ENCODE measurements at regions not wholly inside any gene's neighbourhood (a gene's known extent, or its start where the extent isn't known, plus 50 kb on each side); places are given as distances from the start of the nearest gene placed in this dataset.
"Not testable (repeated sequence)": the region's sequence is repeated elsewhere in the genome, so short reads cannot be mapped to it uniquely, and the experiment has no call there.

DNA sequence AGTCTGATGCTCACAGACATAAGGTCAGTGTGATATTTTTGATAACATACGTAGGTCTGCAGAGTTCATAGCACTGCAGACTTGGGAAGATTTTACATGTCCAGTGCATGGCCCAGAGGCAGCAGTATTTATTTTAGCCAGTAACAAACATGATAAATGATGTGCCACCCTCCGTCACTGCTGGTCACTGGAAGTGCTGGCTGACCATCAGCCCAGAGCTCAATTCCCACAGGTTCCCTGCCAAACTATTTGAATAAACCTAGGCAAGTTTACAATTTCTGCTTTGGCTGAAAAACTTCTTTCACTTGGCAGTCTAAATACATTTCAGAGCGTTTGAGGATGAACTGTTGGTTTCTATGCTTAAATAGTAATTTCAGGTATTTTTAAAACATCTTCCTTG is 135.5 kb upstream of the EDNRB start:
- TF ChIP-seq, protein P1, sequence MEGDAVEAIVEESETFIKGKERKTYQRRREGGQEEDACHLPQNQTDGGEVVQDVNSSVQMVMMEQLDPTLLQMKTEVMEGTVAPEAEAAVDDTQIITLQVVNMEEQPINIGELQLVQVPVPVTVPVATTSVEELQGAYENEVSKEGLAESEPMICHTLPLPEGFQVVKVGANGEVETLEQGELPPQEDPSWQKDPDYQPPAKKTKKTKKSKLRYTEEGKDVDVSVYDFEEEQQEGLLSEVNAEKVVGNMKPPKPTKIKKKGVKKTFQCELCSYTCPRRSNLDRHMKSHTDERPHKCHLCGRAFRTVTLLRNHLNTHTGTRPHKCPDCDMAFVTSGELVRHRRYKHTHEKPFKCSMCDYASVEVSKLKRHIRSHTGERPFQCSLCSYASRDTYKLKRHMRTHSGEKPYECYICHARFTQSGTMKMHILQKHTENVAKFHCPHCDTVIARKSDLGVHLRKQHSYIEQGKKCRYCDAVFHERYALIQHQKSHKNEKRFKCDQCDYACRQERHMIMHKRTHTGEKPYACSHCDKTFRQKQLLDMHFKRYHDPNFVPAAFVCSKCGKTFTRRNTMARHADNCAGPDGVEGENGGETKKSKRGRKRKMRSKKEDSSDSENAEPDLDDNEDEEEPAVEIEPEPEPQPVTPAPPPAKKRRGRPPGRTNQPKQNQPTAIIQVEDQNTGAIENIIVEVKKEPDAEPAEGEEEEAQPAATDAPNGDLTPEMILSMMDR (IDR thresholded peaks at IDR 0.05): no peak
- peaks cover 0 to 9% (median 0%) of the 10 kb centered on the region in 3 donors for H3K9me3 ChIP-seq
- H3K4me3 ChIP-seq: no peak overlapping the region
- H3K27me3 ChIP-seq: no peaks in the 10 kb centered on the region
- no peak for DNase-seq
- peaks cover 0 to 8% (median 0%) of the 10 kb centered on the region in 4 donors for H3K4me1 ChIP-seq
- intact Hi-C loops (cut with DNase I; ENCODE audit: low total_unique reads): no loop called here
- H3K27ac ChIP-seq: no peak overlapping the region
- H3K36me3 ChIP-seq: no peaks in the 10 kb centered on the region

DNA sequence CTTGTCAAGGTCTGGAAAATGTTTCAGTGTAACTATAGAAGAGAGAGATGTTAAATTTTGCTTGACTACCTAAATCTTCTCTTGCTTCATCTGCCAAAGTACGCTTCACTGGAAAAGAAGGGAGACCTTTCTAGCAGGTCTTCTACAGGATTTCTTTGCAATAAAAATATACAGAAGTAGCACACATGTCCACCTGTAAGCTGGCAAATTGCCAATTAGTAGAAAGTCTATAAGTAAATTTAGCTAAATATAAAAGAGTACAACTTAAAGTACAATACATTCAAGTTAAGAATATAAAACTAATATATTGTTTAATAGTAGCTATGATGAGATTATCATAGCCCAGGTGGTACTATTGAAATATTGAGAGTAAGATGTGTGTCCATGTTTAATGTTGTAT is 128.5 kb upstream of the EDNRB start:
- H3K27ac ChIP-seq: no peak overlapping the region
- H3K4me1 ChIP-seq: no peaks in the 10 kb centered on the region
- DNase-seq: no peak
- no peak overlapping the region for H3K4me3 ChIP-seq
- intact Hi-C loops (cut with DNase I; ENCODE audit: low total_unique reads): no loop called here
- H3K36me3 ChIP-seq: no peaks in the 10 kb centered on the region
- TF ChIP-seq, protein P1 (IDR thresholded peaks at IDR 0.05): no peak
- no peaks in the 10 kb centered on the region for H3K27me3 ChIP-seq
- H3K9me3 ChIP-seq: no peaks in the 10 kb centered on the region

DNA sequence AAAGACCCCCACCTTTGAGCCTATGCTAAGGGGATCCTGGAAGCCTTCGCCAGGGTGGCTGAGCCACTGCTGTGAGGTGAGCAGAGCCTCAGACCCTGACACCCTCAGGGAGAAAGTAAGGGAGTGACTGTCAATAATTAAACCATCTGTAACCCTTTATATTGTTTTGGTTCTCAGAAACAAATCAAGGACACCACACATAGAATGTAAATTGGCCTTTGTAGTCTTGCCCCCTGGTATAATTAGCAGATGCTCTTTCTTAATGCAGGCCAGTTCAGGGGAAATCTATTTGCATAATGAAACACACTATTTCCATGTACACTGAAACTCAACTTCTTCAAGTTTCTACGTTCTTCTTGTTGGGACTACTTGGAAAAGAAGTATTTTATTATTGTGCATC is 127.7 kb upstream of the EDNRB start:
- intact Hi-C loops (cut with DNase I; ENCODE audit: low total_unique reads): no loop called here
- H3K27me3 ChIP-seq: no peaks in the 10 kb centered on the region
- H3K4me3 ChIP-seq: no peak overlapping the region
- TF ChIP-seq, protein P1 (IDR thresholded peaks at IDR 0.05): no peak
- DNase-seq: no peak
- no peaks in the 10 kb centered on the region for H3K4me1 ChIP-seq
- H3K27ac ChIP-seq: no peak overlapping the region
- H3K9me3 ChIP-seq: no peaks in the 10 kb centered on the region
- no peaks in the 10 kb centered on the region for H3K36me3 ChIP-seq

DNA sequence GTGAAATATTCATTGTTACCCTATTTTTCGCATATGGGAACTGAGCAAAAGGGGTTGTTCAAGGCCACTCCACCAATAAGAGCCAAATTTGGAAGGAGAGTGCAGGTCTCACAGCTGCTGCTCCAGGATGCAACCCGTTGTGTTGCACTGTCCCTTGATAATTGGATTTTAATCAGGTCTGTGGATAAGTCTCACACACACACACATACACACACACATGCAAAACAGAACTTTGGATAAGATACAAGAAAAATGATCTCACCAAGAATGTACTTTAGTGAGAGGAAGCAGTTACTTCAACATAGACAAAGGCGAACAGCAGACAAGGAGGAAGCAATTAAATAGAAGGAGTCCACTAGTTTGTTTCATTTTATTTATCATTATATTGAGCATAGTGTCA is 127.3 kb upstream of the EDNRB start:
- intact Hi-C loops (cut with DNase I; ENCODE audit: low total_unique reads): no loop called here
- Histone ChIP-seq H3K4me1 (no peaks in the 10 kb centered on the region), H3K9me3 (no peaks in the 10 kb centered on the region), H3K27me3 (no peaks in the 10 kb centered on the region), H3K27ac (no peak overlapping the region), H3K36me3 (no peaks in the 10 kb centered on the region), H3K4me3 (no peak overlapping the region)
- TF ChIP-seq, protein P1 (IDR thresholded peaks at IDR 0.05): no peak
- DNase-seq: no peak

DNA sequence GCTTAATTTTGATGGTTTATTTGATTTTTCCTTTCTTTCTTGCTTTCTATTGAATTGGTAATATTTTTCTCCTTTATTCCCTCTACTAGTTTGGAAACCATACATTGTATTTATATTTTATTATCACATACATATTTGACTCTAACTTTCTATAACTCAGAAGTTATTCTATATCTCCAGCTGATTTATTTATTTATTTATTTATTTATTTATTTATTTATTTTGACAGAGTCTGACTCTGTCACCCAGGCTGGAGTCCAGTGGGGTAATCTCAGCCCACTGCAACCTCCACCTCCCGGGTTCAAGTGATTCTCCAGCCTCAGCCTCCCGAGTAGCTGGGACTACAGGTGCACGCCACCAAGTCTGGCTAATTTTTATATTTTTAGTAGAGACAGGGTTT is 122.7 kb upstream of the EDNRB start:
- H3K4me3 ChIP-seq; H3K36me3 ChIP-seq; H3K27me3 ChIP-seq; H3K4me1 ChIP-seq; H3K9me3 ChIP-seq; intact Hi-C loops (cut with DNase I; ENCODE audit: low total_unique reads); DNase-seq; H3K27ac ChIP-seq: not testable (repeated sequence)

DNA sequence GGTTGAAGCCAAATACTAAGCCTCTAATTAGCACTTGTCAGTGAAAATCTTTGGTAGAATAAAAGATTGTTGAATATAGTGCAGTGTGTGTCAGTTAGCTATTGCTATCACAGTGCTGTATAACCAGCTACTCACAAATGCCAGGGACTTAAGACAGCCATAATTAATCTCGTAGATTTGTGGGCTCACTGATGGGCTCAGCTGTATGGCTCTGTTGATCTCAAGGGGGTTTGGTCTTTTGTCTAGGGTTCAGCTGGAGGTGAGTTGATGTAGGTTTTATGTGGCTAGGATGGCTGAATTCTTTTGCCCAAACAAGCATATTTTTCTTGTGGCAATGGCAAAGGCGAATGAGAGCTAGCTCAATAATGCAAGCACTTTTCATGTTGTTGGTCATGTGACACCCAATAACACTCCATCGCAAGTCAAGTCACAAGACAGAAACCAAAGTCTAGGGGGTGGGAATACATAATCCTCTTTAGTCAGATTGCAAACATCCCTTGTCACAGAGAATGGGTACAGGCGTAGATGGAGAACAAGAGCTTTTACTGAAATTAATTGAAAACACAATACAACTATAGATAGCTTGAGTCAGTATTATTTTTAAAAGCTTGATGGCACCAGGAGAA is 121.7 kb upstream of the EDNRB start:
- intact Hi-C loops (cut with DNase I; ENCODE audit: low total_unique reads): no loop called here
- no peaks in the 10 kb centered on the region for H3K9me3 ChIP-seq
- H3K36me3 ChIP-seq: no peaks in the 10 kb centered on the region
- no peak overlapping the region for H3K4me3 ChIP-seq
- no peak for DNase-seq
- TF ChIP-seq, protein P1 (IDR thresholded peaks at IDR 0.05): no peak
- no peaks in the 10 kb centered on the region for H3K4me1 ChIP-seq
- H3K27ac ChIP-seq: no peak overlapping the region
- no peaks in the 10 kb centered on the region for H3K27me3 ChIP-seq

Measured in tibial artery (tissue), 4 donors.